GM23338 (cell line): ENCODE measurements at regions not wholly inside any gene's neighbourhood (a gene's known extent, or its start where the extent isn't known, plus 50 kb on each side); places are given as distances from the start of the nearest gene placed in this dataset.

Source experiments
- ATAC-seq: fragments of 200-7000 bp; cut with Tn5 transposase; 3 replicates; pipeline ENCODE4 v1.9.1; 2020
- DNase-seq: peaks from one replicate; pipeline ENCODE4 v3.0.0-alpha.2; 2015; ENCODE audit warnings: low spot score
- H2AFZ ChIP-seq: fragments of 200-600 bp; sonication (generic); 2 replicates; pipeline ENCODE4 v1.8.0; 2016; ENCODE audit warnings: antibody characterized with exemption, mild to moderate bottlenecking, moderate library complexity
- H3F3A ChIP-seq: fragments of 200-600 bp; sonication (generic); replicated peaks from 2 replicates; pipeline ENCODE4 v1.8.0; 2017; ENCODE audit warnings: antibody characterized with exemption, mixed run types, low read depth
- H3K27ac ChIP-seq: fragments of 200-600 bp; sonication (generic); 2 replicates; pipeline ENCODE4 v1.6.1; 2016; ENCODE audit warnings: low read depth
- H3K27me3 ChIP-seq: fragments of 200-600 bp; sonication (generic); 2 replicates; pipeline ENCODE4 v1.8.0; 2016; ENCODE audit warnings: mild to moderate bottlenecking, mixed run types, moderate library complexity; ENCODE audit not compliant: insufficient read depth
- H3K36me3 ChIP-seq: fragments of 200-600 bp; sonication (generic); 2 replicates; pipeline ENCODE4 v1.8.0; 2016; ENCODE audit warnings: mild to moderate bottlenecking; ENCODE audit not compliant: insufficient read depth
- H3K4me1 ChIP-seq: fragments of 200-600 bp; sonication (generic); 2 replicates; pipeline ENCODE4 v1.8.0; 2016; ENCODE audit warnings: mild to moderate bottlenecking, moderate library complexity; ENCODE audit not compliant: insufficient read depth
- H3K4me2 ChIP-seq: fragments of 200-600 bp; sonication (generic); 2 replicates; pipeline ENCODE4 v1.7.1; 2017; ENCODE audit warnings: mixed run types
- H3K4me3 ChIP-seq: fragments of 200-600 bp; sonication (generic); 2 replicates; pipeline ENCODE4 v1.6.1; 2016; ENCODE audit warnings: mixed run types
- H3K79me2 ChIP-seq: fragments of 200-600 bp; sonication (generic); replicated peaks from 2 replicates; pipeline ENCODE4 v1.8.0; 2017; ENCODE audit warnings: mild to moderate bottlenecking; ENCODE audit not compliant: insufficient read depth
- H3K9me2 ChIP-seq: fragments of 200-600 bp; sonication (generic); 2 replicates; pipeline ENCODE4 v1.8.0; 2017; ENCODE audit not compliant: insufficient read depth
- H4K20me1 ChIP-seq: fragments of 200-600 bp; sonication (generic); replicated peaks from 2 replicates; pipeline ENCODE4 v1.8.0; 2017; ENCODE audit warnings: mild to moderate bottlenecking; ENCODE audit not compliant: insufficient read depth
- H3K27ac Mint-ChIP-seq: 2 replicates; pipeline ENCODE4 v1.8.0; 2020; ENCODE audit warnings: inconsistent platforms, mild to moderate bottlenecking, moderate library complexity, mixed read lengths
- H3K27me3 Mint-ChIP-seq: 3 replicates; pipeline ENCODE4 v1.8.0; 2022; ENCODE audit warnings: low read depth, mild to moderate bottlenecking, moderate library complexity, mixed read lengths, inconsistent platforms; ENCODE audit not compliant: insufficient read depth, poor library complexity
- H3K36me3 Mint-ChIP-seq: 3 replicates; pipeline ENCODE4 v1.8.0; 2021; ENCODE audit warnings: low read depth, mild to moderate bottlenecking, inconsistent platforms, moderate library complexity, mixed read lengths
- H3K4me1 Mint-ChIP-seq: 3 replicates; pipeline ENCODE4 v1.8.0; 2020; ENCODE audit warnings: mild to moderate bottlenecking, inconsistent platforms, mixed read lengths
- H3K4me3 Mint-ChIP-seq: 3 replicates; pipeline ENCODE4 v1.8.0; 2021; ENCODE audit warnings: moderate library complexity, mild to moderate bottlenecking, inconsistent platforms, mixed read lengths
- H3K9me3 Mint-ChIP-seq: 3 replicates; pipeline ENCODE4 v1.8.0; 2020; ENCODE audit warnings: moderate library complexity, mild to moderate bottlenecking, inconsistent platforms, mixed read lengths
- CREB1 ChIP-seq: fragments of 250-450 bp; sonication (Bioruptor Pico); IDR thresholded peaks from 2 replicates; pipeline ENCODE4 v1.5.0; 2020; ENCODE audit warnings: low read depth, mild to moderate bottlenecking, moderate library complexity
- ETS1 ChIP-seq: IDR thresholded peaks from 2 replicates; pipeline ENCODE4 v1.6.1; 2016; ENCODE audit warnings: antibody characterized with exemption
- NANOG ChIP-seq: IDR thresholded peaks from 2 replicates; pipeline ENCODE4 v1.6.1; 2016; ENCODE audit warnings: antibody characterized with exemption, borderline replicate concordance
- ZNF331 ChIP-seq: fragments of 250-450 bp; sonication (Bioruptor Pico); IDR thresholded peaks from 2 replicates; pipeline ENCODE4 v1.5.0; 2020; ENCODE audit warnings: low read depth, mild to moderate bottlenecking, moderate library complexity
- ZNF462 ChIP-seq: fragments of 250-450 bp; sonication (Bioruptor Pico); IDR thresholded peaks from 2 replicates; pipeline ENCODE4 v1.5.0; 2020; ENCODE audit warnings: mild to moderate bottlenecking, moderate library complexity

GRCh38 chr3:81289676-81290075 is 471.8 kb downstream of the GBE1 start:
- TF ChIP-seq ZNF462 (CRISPR knock-in tag): no peak
- TF ChIP-seq ETS1: no peak
- TF ChIP-seq CREB1: no peak
- TF ChIP-seq ZNF331 (CRISPR knock-in tag): no peak
- no peak for TF ChIP-seq NANOG
- no peaks in the 10 kb centered on the region for H4K20me1 ChIP-seq
- H3K4me1 Mint-ChIP-seq: no peaks in the 10 kb centered on the region
- H3K27ac Mint-ChIP-seq: no peak overlapping the region
- H3K27me3 ChIP-seq: no peaks in the 10 kb centered on the region
- H3K9me3 Mint-ChIP-seq: no peaks in the 10 kb centered on the region
- no peak overlapping the region for H3K4me3 Mint-ChIP-seq
- H3K4me2 ChIP-seq: no peak overlapping the region
- H3K9me2 ChIP-seq: no peaks in the 10 kb centered on the region
- ATAC-seq: no peak
- H3K4me1 ChIP-seq: no peaks in the 10 kb centered on the region
- H2AFZ ChIP-seq: peak overlapping the region; percentile 79; the same call in 1 of the 2 replicates
- H3F3A ChIP-seq: no peaks in the 10 kb centered on the region
- H3K36me3 Mint-ChIP-seq: no peaks in the 10 kb centered on the region
- no peak overlapping the region for H3K27ac ChIP-seq
- no peaks in the 10 kb centered on the region for H3K36me3 ChIP-seq
- no peaks in the 10 kb centered on the region for H3K27me3 Mint-ChIP-seq
- no peak overlapping the region for H3K4me3 ChIP-seq
- no peaks in the 10 kb centered on the region for H3K79me2 ChIP-seq
- no peak for DNase-seq
